HCT116 (cell line): ENCODE measurements at regions not wholly inside any gene's neighbourhood (a gene's known extent, or its start where the extent isn't known, plus 50 kb on each side); places are given as distances from the start of the nearest gene placed in this dataset.

Experiments
- ATAC-seq: fragments of 200-7000 bp; cut with Tn5 transposase; 2 replicates; pipeline ENCODE4 v1.9.1; 2020; ENCODE audit warnings: mild to moderate bottlenecking, moderate library complexity
- BruUV-seq: library from RNA; stranded (reverse); fragments of 400-500 nt; replicated peaks from 2 replicates; lab custom pipeline; 2021; lab: Mats Ljungman, UMichigan
- CTCF ChIA-PET: fragments of 300-600 bp; sonication (Branson Sonifier 250); formaldehyde crosslinking; loops from one replicate; lab custom pipeline; 2021; ENCODE audit warnings: antibody characterized with exemption; lab: Charles Lee
- POLR2A ChIA-PET: fragments of 300-600, 350-600 bp; sonication (Branson Sonifier 250); formaldehyde crosslinking; loops from one replicate; lab custom pipeline; 2021; ENCODE audit warnings: antibody characterized with exemption; lab: Charles Lee
- RAD21 ChIA-PET, 2 experiments: fragments of 300-600 bp; sonication (Branson Sonifier 250); formaldehyde crosslinking; loops; one replicate each; lab custom pipeline; 2023; ENCODE audit warnings: low total read pairs in 2 of 2; ENCODE audit not compliant: uncharacterized antibody in 2 of 2, unreplicated experiment in 2 of 2, low non-redundant PET in 1 of 2; lab: Charles Lee
- DNase-seq: peaks from one replicate; pipeline ENCODE4 v3.0.0-alpha.2; 2010; ENCODE audit warnings: low read depth, low spot score
- H2AFZ ChIP-seq: fragments of 200-600 bp; shearing (Covaris generic), sonication (generic); 2 replicates; pipeline ENCODE4 v1.6.1; 2017; ENCODE audit warnings: low read depth, mixed run types, mixed read lengths, antibody characterized with exemption, low read length; ENCODE audit not compliant: poor library complexity, severe bottlenecking
- H3K27ac ChIP-seq: 2 replicates; pipeline ENCODE4 v1.5.1; 2012; ENCODE audit warnings: low read depth, low read length
- H3K27me3 ChIP-seq: fragments of 200-600 bp; sonication (generic); 2 replicates; pipeline ENCODE4 v1.6.1; 2016; ENCODE audit warnings: mixed run types, low read length, mixed read lengths; ENCODE audit not compliant: insufficient read depth
- H3K36me3 ChIP-seq, 2 experiments: fragments of 200-500 bp in 1 of 2; fragments of 200-600 bp in 1 of 2; sonication (Bioruptor generic) in 1 of 2; sonication (generic) in 1 of 2; 2 replicates each; pipeline versions ENCODE4 v1.5.1 to v1.6.1; 2014 to 2016; ENCODE audit warnings: low read length in 2 of 2, inconsistent platforms in 1 of 2, mixed read lengths in 1 of 2, mixed run types in 1 of 2; ENCODE audit not compliant: insufficient read depth in 2 of 2, control insufficient read depth in 1 of 2
- H3K4me1 ChIP-seq, 2 experiments: fragments of 200-600 bp in 1 of 2; sonication (generic) in 1 of 2; 2 replicates each; pipeline versions ENCODE4 v1.5.1 to v1.6.1; 2012 to 2017; ENCODE audit warnings: low read length in 2 of 2, inconsistent platforms in 1 of 2, mild to moderate bottlenecking in 1 of 2, mixed read lengths in 1 of 2, mixed run types in 1 of 2, moderate library complexity in 1 of 2; ENCODE audit not compliant: insufficient read depth in 2 of 2, control insufficient read depth in 1 of 2
- H3K4me2 ChIP-seq: fragments of 200-600 bp; sonication (generic); 2 replicates; pipeline ENCODE4 v1.6.1; 2017; ENCODE audit warnings: mixed run types, low read length, mixed read lengths
- H3K4me3 ChIP-seq, 2 experiments: fragments of 200-600 bp in 1 of 2; sonication (generic) in 1 of 2; replicated peaks in 1 of 2; 2 replicates each; pipeline ENCODE4 v1.5.1; 2011 to 2016; ENCODE audit warnings: low read length in 2 of 2, control low read depth in 1 of 2, low read depth in 1 of 2, mild to moderate bottlenecking in 1 of 2, mixed read lengths in 1 of 2, mixed run types in 1 of 2
- H3K79me2 ChIP-seq: fragments of 200-600 bp; sonication (generic); 2 replicates; pipeline ENCODE4 v1.6.1; 2017; ENCODE audit warnings: mild to moderate bottlenecking, mixed run types, low read length, moderate library complexity, mixed read lengths; ENCODE audit not compliant: insufficient read depth
- H3K9ac ChIP-seq: fragments of 200-600 bp; sonication (generic); 2 replicates; pipeline ENCODE4 v1.6.1; 2016; ENCODE audit warnings: low read length, mixed read lengths
- H3K9me2 ChIP-seq: fragments of 200-600 bp; sonication (generic), shearing (Covaris generic); 2 replicates; pipeline ENCODE4 v1.6.1; 2017; ENCODE audit warnings: mixed run types, mild to moderate bottlenecking, moderate library complexity; ENCODE audit not compliant: insufficient read depth
- H3K9me3 ChIP-seq, 2 experiments: fragments of 200-500 bp in 1 of 2; fragments of 200-600 bp in 1 of 2; sonication (Bioruptor generic) in 1 of 2; sonication (generic) in 1 of 2; 2 replicates each; pipeline ENCODE4 v1.6.1; 2014 to 2017; ENCODE audit warnings: low read length in 2 of 2, mixed read lengths in 2 of 2, inconsistent platforms in 1 of 2, low read depth in 1 of 2, mild to moderate bottlenecking in 1 of 2, mixed run types in 1 of 2, moderate library complexity in 1 of 2; ENCODE audit not compliant: control insufficient read depth in 1 of 2, insufficient read depth in 1 of 2
- H4K20me1 ChIP-seq: fragments of 200-600 bp; sonication (generic), shearing (Covaris generic); 2 replicates; pipeline ENCODE4 v1.6.1; 2017; ENCODE audit warnings: mixed run types, mild to moderate bottlenecking, moderate library complexity; ENCODE audit not compliant: insufficient read depth
- CEBPB ChIP-seq: IDR thresholded peaks from 2 replicates; pipeline ENCODE4 v1.6.1; 2012; ENCODE audit warnings: low read depth
- ELF1 ChIP-seq: IDR thresholded peaks from 2 replicates; pipeline ENCODE4 v1.6.1; 2012; ENCODE audit warnings: low read depth, borderline replicate concordance
- EZH2phosphoT487 ChIP-seq: fragments of 200-600 bp; IDR thresholded peaks from 2 replicates; pipeline ENCODE4 v1.6.1; 2018; ENCODE audit warnings: antibody characterized with exemption, borderline replicate concordance
- JUND ChIP-seq: IDR thresholded peaks from 2 replicates; pipeline ENCODE4 v1.6.1; 2012
- POLR2AphosphoS5 ChIP-seq: IDR thresholded peaks from 2 replicates; pipeline ENCODE4 v1.6.1; 2011; ENCODE audit warnings: mild to moderate bottlenecking, low read depth, low read length, moderate library complexity
- ZNF274 ChIP-seq: fragments of 200-500 bp; sonication (Bioruptor generic); IDR thresholded peaks from 2 replicates; pipeline ENCODE4 v1.6.1; 2014; ENCODE audit warnings: mild to moderate bottlenecking, low read depth, low read length, inconsistent platforms
- intact Hi-C: fragments of 100-400 bp; cut with micrococcal nuclease; formaldehyde crosslinking; loops from 2 replicates; pipeline ENCODE4 v1.10.0; 2022
- TF ChIP-seq, protein P1 (sequence below): IDR thresholded peaks from 2 replicates; pipeline ENCODE4 v1.6.1; 2012; ENCODE audit warnings: low read depth
- TF ChIP-seq, protein P2 (sequence below), 3 experiments: fragments of 200-600 bp in 1 of 3; sonication (generic) in 1 of 3; IDR thresholded peaks in 2 of 3; conservative IDR thresholded peaks in 1 of 3; 2 replicates each; pipeline ENCODE4 v1.5.1; 2012 to 2017; ENCODE audit warnings: low read depth in 2 of 3, low read length in 2 of 3, antibody characterized with exemption in 1 of 3, borderline replicate concordance in 1 of 3, control low read depth in 1 of 3, mild to moderate bottlenecking in 1 of 3, mixed read lengths in 1 of 3, mixed run types in 1 of 3, moderate library complexity in 1 of 3; ENCODE audit not compliant: insufficient read depth in 1 of 3

DNA sequence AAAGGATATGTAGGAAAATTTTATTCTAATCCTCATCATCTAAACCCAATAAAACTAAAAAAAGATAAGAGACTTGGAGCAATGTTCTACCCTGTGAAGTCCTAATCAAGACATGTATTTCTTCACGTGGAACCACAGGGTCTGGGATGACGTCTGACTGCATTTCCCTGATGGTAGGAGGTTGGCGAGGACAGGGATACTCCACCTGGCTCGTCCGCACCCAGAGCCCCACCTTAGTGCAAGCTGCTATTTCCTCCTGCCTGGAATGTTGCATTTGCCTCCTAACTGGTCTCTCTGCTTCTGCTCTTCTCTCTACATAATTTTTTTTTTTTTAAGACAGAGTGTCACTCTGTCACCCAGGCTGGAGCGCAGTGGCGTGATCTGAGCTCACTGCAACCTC is 57.7 kb upstream of the RASGRP1 start:
- TF ChIP-seq EZH2phosphoT487 (no peak), POLR2AphosphoS5 (no peak), JUND (no peak), ZNF274 (no peak), ELF1 (no peak), CEBPB (no peak)
- TF ChIP-seq, protein P1, sequence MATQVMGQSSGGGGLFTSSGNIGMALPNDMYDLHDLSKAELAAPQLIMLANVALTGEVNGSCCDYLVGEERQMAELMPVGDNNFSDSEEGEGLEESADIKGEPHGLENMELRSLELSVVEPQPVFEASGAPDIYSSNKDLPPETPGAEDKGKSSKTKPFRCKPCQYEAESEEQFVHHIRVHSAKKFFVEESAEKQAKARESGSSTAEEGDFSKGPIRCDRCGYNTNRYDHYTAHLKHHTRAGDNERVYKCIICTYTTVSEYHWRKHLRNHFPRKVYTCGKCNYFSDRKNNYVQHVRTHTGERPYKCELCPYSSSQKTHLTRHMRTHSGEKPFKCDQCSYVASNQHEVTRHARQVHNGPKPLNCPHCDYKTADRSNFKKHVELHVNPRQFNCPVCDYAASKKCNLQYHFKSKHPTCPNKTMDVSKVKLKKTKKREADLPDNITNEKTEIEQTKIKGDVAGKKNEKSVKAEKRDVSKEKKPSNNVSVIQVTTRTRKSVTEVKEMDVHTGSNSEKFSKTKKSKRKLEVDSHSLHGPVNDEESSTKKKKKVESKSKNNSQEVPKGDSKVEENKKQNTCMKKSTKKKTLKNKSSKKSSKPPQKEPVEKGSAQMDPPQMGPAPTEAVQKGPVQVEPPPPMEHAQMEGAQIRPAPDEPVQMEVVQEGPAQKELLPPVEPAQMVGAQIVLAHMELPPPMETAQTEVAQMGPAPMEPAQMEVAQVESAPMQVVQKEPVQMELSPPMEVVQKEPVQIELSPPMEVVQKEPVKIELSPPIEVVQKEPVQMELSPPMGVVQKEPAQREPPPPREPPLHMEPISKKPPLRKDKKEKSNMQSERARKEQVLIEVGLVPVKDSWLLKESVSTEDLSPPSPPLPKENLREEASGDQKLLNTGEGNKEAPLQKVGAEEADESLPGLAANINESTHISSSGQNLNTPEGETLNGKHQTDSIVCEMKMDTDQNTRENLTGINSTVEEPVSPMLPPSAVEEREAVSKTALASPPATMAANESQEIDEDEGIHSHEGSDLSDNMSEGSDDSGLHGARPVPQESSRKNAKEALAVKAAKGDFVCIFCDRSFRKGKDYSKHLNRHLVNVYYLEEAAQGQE, result no peak
- TF ChIP-seq, protein P2, sequence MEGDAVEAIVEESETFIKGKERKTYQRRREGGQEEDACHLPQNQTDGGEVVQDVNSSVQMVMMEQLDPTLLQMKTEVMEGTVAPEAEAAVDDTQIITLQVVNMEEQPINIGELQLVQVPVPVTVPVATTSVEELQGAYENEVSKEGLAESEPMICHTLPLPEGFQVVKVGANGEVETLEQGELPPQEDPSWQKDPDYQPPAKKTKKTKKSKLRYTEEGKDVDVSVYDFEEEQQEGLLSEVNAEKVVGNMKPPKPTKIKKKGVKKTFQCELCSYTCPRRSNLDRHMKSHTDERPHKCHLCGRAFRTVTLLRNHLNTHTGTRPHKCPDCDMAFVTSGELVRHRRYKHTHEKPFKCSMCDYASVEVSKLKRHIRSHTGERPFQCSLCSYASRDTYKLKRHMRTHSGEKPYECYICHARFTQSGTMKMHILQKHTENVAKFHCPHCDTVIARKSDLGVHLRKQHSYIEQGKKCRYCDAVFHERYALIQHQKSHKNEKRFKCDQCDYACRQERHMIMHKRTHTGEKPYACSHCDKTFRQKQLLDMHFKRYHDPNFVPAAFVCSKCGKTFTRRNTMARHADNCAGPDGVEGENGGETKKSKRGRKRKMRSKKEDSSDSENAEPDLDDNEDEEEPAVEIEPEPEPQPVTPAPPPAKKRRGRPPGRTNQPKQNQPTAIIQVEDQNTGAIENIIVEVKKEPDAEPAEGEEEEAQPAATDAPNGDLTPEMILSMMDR (IDR thresholded peaks at IDR 0.05 in 2 of 3, conservative IDR thresholded peaks at IDR 0.05 in 1 of 3; ENCODE audit: borderline replicate concordance in 1 of 3, insufficient read depth in 1 of 3, low read depth in 2 of 3, low read length in 2 of 3), result no peak
- RAD21 ChIA-PET, result no interaction called here
- Histone ChIP-seq H3K4me1 (no peaks in the 10 kb centered on the region), H3K4me2 (no peak overlapping the region), H3K9ac (no peak overlapping the region), H3K27me3 (peaks cover 29% of the 10 kb centered on the region), H3K36me3 (no peaks in the 10 kb centered on the region), H3K9me2 (no peaks in the 10 kb centered on the region), H4K20me1 (no peaks in the 10 kb centered on the region), H3K79me2 (no peaks in the 10 kb centered on the region), H3K27ac (no peak overlapping the region), H3K4me3 (no peak overlapping the region), H2AFZ (no peak overlapping the region), H3K9me3 (no peaks in the 10 kb centered on the region)
- CTCF ChIA-PET, result no interaction called here
- ATAC-seq, result no peak
- POLR2A ChIA-PET, result no interaction called here
- no TSS peak for BruUV-seq
- no peak for DNase-seq
- intact Hi-C loops, result no loop called here
